Activated B cell treated with CpG ODN at 0.5 μM for 24 hours (primary cell): ENCODE measurements at regions not wholly inside any gene's neighbourhood (a gene's known extent, or its start where the extent isn't known, plus 50 kb on each side); places are given as distances from the start of the nearest gene placed in this dataset.

Experiments used
- ATAC-seq: fragments of 200-7000 bp; cut with Tn5 transposase; one replicate; pipeline ENCODE4 v1.10.0; 2021; ENCODE audit warnings: low read depth, mild to moderate bottlenecking, moderate library complexity
- CTCF ChIA-PET: fragments of 350-600 bp; sonication (Branson Sonifier 250); formaldehyde crosslinking; loops from one replicate; lab custom pipeline; 2021; ENCODE audit warnings: antibody characterized with exemption; lab: Charles Lee
- POLR2A ChIA-PET: fragments of 350-600 bp; sonication (Branson Sonifier 250); formaldehyde crosslinking; loops from one replicate; lab custom pipeline; 2021; ENCODE audit warnings: antibody characterized with exemption; lab: Charles Lee
- DNase-seq: peaks from one replicate; pipeline ENCODE4 v3.0.0; 2022
- H3K27ac Mint-ChIP-seq: one replicate; pipeline ENCODE4 v1.8.0; 2020; ENCODE audit warnings: mixed read lengths
- H3K27me3 Mint-ChIP-seq: one replicate; pipeline ENCODE4 v1.8.0; 2021; ENCODE audit warnings: mixed read lengths
- H3K36me3 Mint-ChIP-seq: one replicate; pipeline ENCODE4 v1.8.0; 2021; ENCODE audit warnings: low read depth, mixed read lengths
- H3K4me1 Mint-ChIP-seq: one replicate; pipeline ENCODE4 v1.8.0; 2021; ENCODE audit warnings: mixed read lengths
- H3K4me3 Mint-ChIP-seq: one replicate; pipeline ENCODE4 v1.8.0; 2020; ENCODE audit warnings: mild to moderate bottlenecking, mixed read lengths
- H3K9me3 Mint-ChIP-seq: one replicate; pipeline ENCODE4 v1.8.0; 2020; ENCODE audit warnings: mixed read lengths
- CTCF ChIP-seq: fragments of 200-600 bp; IDR thresholded peaks from one replicate; pipeline ENCODE4 v1.8.0; 2022; ENCODE audit warnings: antibody characterized with exemption, mild to moderate bottlenecking
- intact Hi-C: fragments of 100-400 bp; cut with micrococcal nuclease; formaldehyde crosslinking; loops from one replicate; pipeline ENCODE4 v1.15.1; 2024

DNA sequence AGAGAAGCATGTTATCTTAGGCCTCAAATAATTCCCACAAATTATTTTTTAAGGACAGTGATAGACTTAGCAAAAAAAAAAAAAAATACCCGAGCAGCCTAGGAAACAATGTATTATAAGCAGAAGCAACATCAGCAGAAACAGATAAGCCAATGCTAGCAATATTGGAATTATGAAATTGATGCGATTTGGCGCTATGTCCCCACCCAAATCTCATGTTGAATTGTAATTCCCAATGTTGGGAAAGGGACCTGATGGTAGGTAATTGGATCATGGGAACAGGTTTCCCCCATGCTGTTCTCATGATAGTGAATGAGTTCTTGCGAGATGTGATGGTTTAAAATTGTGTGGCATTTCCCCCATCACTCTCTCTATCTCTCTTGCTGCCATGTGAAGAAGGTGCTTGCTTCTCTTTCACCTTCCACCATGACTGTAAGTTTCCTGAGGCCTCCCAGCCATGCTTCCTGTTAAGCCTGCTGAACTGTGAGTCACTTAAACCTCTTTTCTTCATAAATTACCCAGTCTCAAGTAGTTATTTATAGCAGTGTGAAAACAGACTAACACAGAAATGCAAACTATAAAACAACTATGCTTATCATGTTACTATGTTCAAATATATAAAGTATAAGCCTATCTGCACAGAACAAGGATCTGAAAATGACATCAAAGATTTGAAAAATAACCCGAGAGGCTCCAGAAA is 75.6 kb upstream of the HIVEP3 start:
- H3K36me3 Mint-ChIP-seq = no peaks in the 10 kb centered on the region
- ChIA-PET CTCF (no interaction called here), POLR2A (no interaction called here)
- intact Hi-C loops = no loop called here
- no peaks in the 10 kb centered on the region for H3K4me1 Mint-ChIP-seq
- H3K9me3 Mint-ChIP-seq = no peaks in the 10 kb centered on the region
- no peaks in the 10 kb centered on the region for H3K27me3 Mint-ChIP-seq
- no peak overlapping the region for H3K4me3 Mint-ChIP-seq
- H3K27ac Mint-ChIP-seq = no peak overlapping the region
- DNase-seq = no peak
- no peak for ATAC-seq
- no peak for TF ChIP-seq CTCF

DNA sequence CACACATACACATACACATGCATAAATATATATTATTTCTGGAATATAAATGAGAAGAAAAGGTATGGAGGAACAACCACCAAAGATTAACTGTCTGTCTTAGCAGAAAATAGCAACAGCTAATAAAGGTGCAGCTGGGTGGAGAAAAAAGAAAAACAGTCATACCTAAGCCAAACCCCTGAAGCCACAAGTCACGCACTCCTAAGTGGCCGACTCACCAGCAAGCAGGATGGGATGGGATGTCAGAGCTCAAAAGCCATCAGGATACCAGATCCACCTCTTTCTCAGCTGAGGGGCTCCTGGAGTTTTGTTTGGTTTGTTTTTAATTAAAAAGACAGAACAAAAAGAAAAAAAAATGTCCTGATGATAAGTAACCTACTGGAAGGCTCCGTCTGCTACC is 64.7 kb upstream of the HIVEP3 start:
- ChIA-PET CTCF (no interaction called here), POLR2A (no interaction called here)
- ATAC-seq (no peak), DNase-seq (no peak)
- Mint-ChIP-seq H3K36me3 (no peaks in the 10 kb centered on the region), H3K4me3 (no peak overlapping the region), H3K4me1 (no peaks in the 10 kb centered on the region), H3K9me3 (no peaks in the 10 kb centered on the region), H3K27ac (no peak overlapping the region), H3K27me3 (peaks cover 5% of the 10 kb centered on the region)
- TF ChIP-seq CTCF = no peak
- intact Hi-C loops = no loop called here

DNA sequence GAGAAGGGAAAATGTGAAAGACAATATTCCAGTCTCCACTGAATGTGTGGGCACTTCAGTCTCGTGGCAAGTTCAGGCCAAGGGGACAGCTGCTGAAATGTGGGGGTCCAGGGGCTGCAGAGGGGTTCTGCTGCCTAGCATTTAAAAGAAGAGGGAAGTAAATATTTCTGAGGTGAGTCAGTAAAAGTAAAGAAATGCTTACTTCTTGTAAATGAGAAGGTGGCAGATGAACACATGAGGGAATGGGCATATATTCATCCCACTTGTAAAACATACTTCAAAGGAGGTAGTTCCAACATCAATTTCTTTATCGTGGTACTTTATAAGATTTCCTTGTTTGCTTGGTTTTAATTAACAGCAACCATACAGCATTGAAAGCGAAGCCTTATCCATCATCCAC is 63.1 kb upstream of the HIVEP3 start:
- Mint-ChIP-seq H3K4me1 (no peaks in the 10 kb centered on the region), H3K4me3 (no peak overlapping the region), H3K36me3 (no peaks in the 10 kb centered on the region), H3K27me3 (peaks cover 2% of the 10 kb centered on the region), H3K27ac (no peak overlapping the region), H3K9me3 (no peaks in the 10 kb centered on the region)
- ATAC-seq = no peak
- DNase-seq = no peak
- no peak for TF ChIP-seq CTCF
- CTCF ChIA-PET = no interaction called here
- intact Hi-C loops = no loop called here
- POLR2A ChIA-PET = no interaction called here

GRCh38 chr1:41980827-41981653 is 62.3 kb upstream of the HIVEP3 start:
- DNase-seq = no peak
- H3K4me3 Mint-ChIP-seq = no peak overlapping the region
- peaks cover 2% of the 10 kb centered on the region for H3K27me3 Mint-ChIP-seq
- intact Hi-C loops = no loop called here
- ChIA-PET POLR2A (no interaction called here), CTCF (no interaction called here)
- H3K36me3 Mint-ChIP-seq = no peaks in the 10 kb centered on the region
- no peaks in the 10 kb centered on the region for H3K9me3 Mint-ChIP-seq
- H3K27ac Mint-ChIP-seq = no peak overlapping the region
- ATAC-seq = no peak
- H3K4me1 Mint-ChIP-seq = no peaks in the 10 kb centered on the region
- no peak for TF ChIP-seq CTCF

DNA sequence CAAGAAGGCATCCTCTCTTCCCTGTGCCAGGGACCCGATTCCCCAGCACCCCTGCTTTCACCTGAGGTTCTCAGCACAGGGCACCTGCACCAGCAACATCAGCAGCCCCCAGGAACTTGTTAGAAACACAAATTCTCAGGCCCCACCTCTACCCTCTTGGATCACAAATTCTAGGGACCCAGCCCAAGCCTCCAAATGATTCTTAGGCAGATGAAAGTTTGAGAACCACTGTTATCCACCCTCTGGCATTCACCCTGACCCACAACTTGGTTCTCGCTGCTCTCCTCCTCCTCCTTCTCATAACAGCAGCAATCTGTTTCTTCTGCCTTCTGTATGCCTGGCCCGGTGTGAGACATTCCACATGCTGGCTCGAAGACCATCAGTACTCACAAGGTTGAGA is 60.3 kb upstream of the HIVEP3 start:
- Mint-ChIP-seq H3K27ac (no peak overlapping the region), H3K9me3 (no peaks in the 10 kb centered on the region), H3K4me1 (no peaks in the 10 kb centered on the region)

More for the DNA sequence above, 60.3 kb upstream of the HIVEP3 start:
- H3K36me3 Mint-ChIP-seq = no peaks in the 10 kb centered on the region
- H3K4me3 Mint-ChIP-seq = no peak overlapping the region
- ATAC-seq (no peak), DNase-seq (no peak)
- POLR2A ChIA-PET = no interaction called here
- CTCF ChIA-PET = no interaction called here
- TF ChIP-seq CTCF = no peak
- peaks cover 2% of the 10 kb centered on the region for H3K27me3 Mint-ChIP-seq
- intact Hi-C loops = no loop called here
